Neural cell (in vitro differentiated cells): ENCODE measurements at regions not wholly inside any gene's neighbourhood (a gene's known extent, or its start where the extent isn't known, plus 50 kb on each side); places are given as distances from the start of the nearest gene placed in this dataset.

Source experiments
- CTCF ChIP-seq: fragments of 450-650 bp; IDR thresholded peaks from 2 replicates; pipeline ENCODE4 v1.5.1; 2014; ENCODE audit warnings: antibody characterized with exemption, mild to moderate bottlenecking, moderate library complexity; ENCODE audit not compliant: poor library complexity, severe bottlenecking
- EP300 ChIP-seq: fragments of 450-650 bp; conservative IDR thresholded peaks from 2 replicates; pipeline ENCODE4 v1.6.1; 2014; ENCODE audit warnings: antibody characterized with exemption, mild to moderate bottlenecking, moderate library complexity; ENCODE audit not compliant: poor library complexity, severe bottlenecking
- EZH2 ChIP-seq: fragments of 200-600, 300-800 bp; shearing (Covaris generic), sonication (generic); IDR thresholded peaks from 2 replicates; pipeline ENCODE4 v1.6.1; 2014; ENCODE audit warnings: antibody characterized with exemption, low read length, borderline replicate concordance, mild to moderate bottlenecking; ENCODE audit not compliant: insufficient read depth, poor library complexity, severe bottlenecking
- MXI1 ChIP-seq: fragments of 450-650 bp; conservative IDR thresholded peaks from 2 replicates; pipeline ENCODE4 v1.6.1; 2014; ENCODE audit warnings: antibody characterized with exemption, mild to moderate bottlenecking; ENCODE audit not compliant: poor library complexity, severe bottlenecking
- POLR2AphosphoS5 ChIP-seq: IDR thresholded peaks from 2 replicates; pipeline ENCODE4 v1.6.1; 2012
- REST ChIP-seq: IDR thresholded peaks from 2 replicates; pipeline ENCODE4 v1.6.1; 2012; ENCODE audit warnings: borderline replicate concordance
- SMC3 ChIP-seq: fragments of 450-650 bp; conservative IDR thresholded peaks from 2 replicates; pipeline ENCODE4 v1.6.1; 2014; ENCODE audit warnings: antibody characterized with exemption, mild to moderate bottlenecking, moderate library complexity; ENCODE audit not compliant: poor library complexity
- TAF1 ChIP-seq: IDR thresholded peaks from 2 replicates; pipeline ENCODE4 v1.6.1; 2012; ENCODE audit warnings: low read depth

GRCh38 chr20:48535556-48535955 is 292.2 kb downstream of the PREX1 start:
- TF ChIP-seq CTCF: no peak
- TF ChIP-seq POLR2AphosphoS5: no peak
- no peak for TF ChIP-seq SMC3
- TF ChIP-seq MXI1: no peak
- no peak for TF ChIP-seq REST
- no peak for TF ChIP-seq TAF1
- TF ChIP-seq EP300: no peak
- no peak for TF ChIP-seq EZH2
